CD4-positive, alpha-beta T cell treated with Interleukin-17A for 1 hour (primary cell): ENCODE measurements at regions not wholly inside any gene's neighbourhood (a gene's known extent, or its start where the extent isn't known, plus 50 kb on each side); places are given as distances from the start of the nearest gene placed in this dataset.
"Not testable (repeated sequence)": the region's sequence is repeated elsewhere in the genome, so short reads cannot be mapped to it uniquely, and the experiment has no call there.

Source experiments
- DNase-seq: peaks from one replicate; pipeline ENCODE4 v3.0.0-alpha.2; 2020

- DNase-seq, result no peak
Measured at GRCh38 chr5:91954136-91954535, 571.0 kb upstream of the ARRDC3 start.

GRCh38 chr5:91950328-91950727, 567.2 kb upstream of the ARRDC3 start:
- no peak for DNase-seq

GRCh38 chr5:91946870-91947269, 563.8 kb upstream of the ARRDC3 start:
- DNase-seq, result no peak

GRCh38 chr5:91941588-91941987, 558.5 kb upstream of the ARRDC3 start:
- no peak for DNase-seq

GRCh38 chr5:91938441-91938840, 555.3 kb upstream of the ARRDC3 start:
- no peak for DNase-seq

GRCh38 chr5:91937121-91937520, 554.0 kb upstream of the ARRDC3 start:
- DNase-seq, result no peak

- DNase-seq, result no peak
Measured at GRCh38 chr5:91929522-91929817, 546.4 kb upstream of the ARRDC3 start.

GRCh38 chr5:91928754-91929521, 545.8 kb upstream of the ARRDC3 start:
- DNase-seq, result no peak

- DNase-seq, result no peak
Measured at GRCh38 chr5:91927439-91927838, 544.3 kb upstream of the ARRDC3 start.

GRCh38 chr5:91925249-91925648, 542.1 kb upstream of the ARRDC3 start:
- DNase-seq, result no peak

- not testable (repeated sequence) for DNase-seq
Measured at GRCh38 chr5:91917037-91917814, 534.1 kb upstream of the ARRDC3 start.

- no peak for DNase-seq
Measured at GRCh38 chr5:91910655-91911054, 527.5 kb upstream of the ARRDC3 start.

GRCh38 chr5:91910247-91910646, 527.1 kb upstream of the ARRDC3 start:
- no peak for DNase-seq

- no peak for DNase-seq
Measured at GRCh38 chr5:91906494-91906893, 523.4 kb upstream of the ARRDC3 start.

- DNase-seq, result no peak
Measured at GRCh38 chr5:91906027-91906426, 522.9 kb upstream of the ARRDC3 start.

GRCh38 chr5:91898898-91899297, 515.8 kb upstream of the ARRDC3 start:
- no peak for DNase-seq

GRCh38 chr5:91898019-91898418, 514.9 kb upstream of the ARRDC3 start:
- DNase-seq, result no peak

- DNase-seq, result no peak
Measured at GRCh38 chr5:91888810-91889209, 505.7 kb upstream of the ARRDC3 start.

- no peak for DNase-seq
Measured at GRCh38 chr5:91885291-91886265, 502.5 kb upstream of the ARRDC3 start.

- no peak for DNase-seq
Measured at GRCh38 chr5:91884036-91884435, 500.9 kb upstream of the ARRDC3 start.

- no peak for DNase-seq
Measured at GRCh38 chr5:91875196-91875779, 492.2 kb upstream of the ARRDC3 start.

GRCh38 chr5:91867799-91868198, 484.7 kb upstream of the ARRDC3 start:
- DNase-seq, result no peak

- no peak for DNase-seq
Measured at GRCh38 chr5:91865915-91866314, 482.8 kb upstream of the ARRDC3 start.
